Stimulated activated CD8-positive, alpha-beta memory T cell treated with anti-CD3 and anti-CD28 coated beads, Interleukin-4, amount 100 ng/mL, for 1 hour (primary cell): ENCODE measurements at regions not wholly inside any gene's neighbourhood (a gene's known extent, or its start where the extent isn't known, plus 50 kb on each side); places are given as distances from the start of the nearest gene placed in this dataset.

Experiments used
- DNase-seq, 2 donors: peaks; one replicate each; pipeline ENCODE4 v3.0.0-alpha.2; 2020; ENCODE audit warnings: low read depth in 2 of 2, low spot score in 1 of 2

- no peak for DNase-seq
Observed at GRCh38 chr11:15690320-15690719, 575.6 kb downstream of the INSC start.

DNA sequence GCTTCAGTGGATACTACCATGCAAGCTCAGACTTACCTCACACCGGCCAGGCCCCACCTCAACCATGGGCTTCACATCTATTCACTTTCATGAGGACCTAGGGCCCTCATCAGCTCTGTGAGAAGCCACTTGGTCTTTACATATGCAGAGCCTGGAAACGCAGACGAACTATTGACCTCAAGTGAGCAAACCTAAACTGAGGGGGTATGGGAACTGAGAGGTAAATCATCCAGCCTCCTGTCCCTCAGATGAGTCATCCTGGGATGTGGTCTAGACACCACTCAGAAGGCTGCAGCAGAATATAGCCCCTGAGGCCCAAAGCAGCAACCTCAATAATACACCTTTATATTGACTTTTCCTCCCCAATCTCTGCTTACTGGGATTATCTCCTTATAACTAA lies 578.0 kb downstream of the INSC start:
- no peak for DNase-seq

DNA sequence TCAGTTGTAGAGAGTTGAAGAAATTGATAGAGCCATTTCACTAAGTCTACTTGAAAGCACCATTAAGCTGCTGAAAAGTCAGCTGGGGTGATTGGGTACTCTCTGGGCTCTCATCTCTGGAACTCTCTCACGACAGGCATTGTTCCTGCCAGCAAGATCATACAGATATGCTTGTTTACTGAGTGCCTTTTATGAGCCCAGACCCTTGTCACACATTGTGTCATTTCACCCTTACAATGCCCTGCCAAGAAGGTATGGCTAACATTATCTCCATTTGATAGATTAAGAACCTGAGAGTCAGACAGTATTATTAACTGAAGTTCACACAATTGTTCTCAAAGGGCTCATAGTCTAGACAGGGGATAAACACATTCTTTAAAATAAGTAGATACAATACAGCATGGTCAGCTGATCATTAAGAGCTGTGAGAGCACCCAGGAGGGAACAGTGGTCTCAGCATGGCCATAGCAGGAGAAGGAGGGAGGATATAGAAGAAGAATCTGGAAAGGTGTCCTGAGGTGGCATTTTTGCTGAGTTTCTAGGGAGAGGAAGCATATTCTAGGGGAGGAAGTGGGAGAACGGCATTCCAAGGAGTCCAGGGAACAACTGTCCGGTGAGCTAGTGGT lies 580.5 kb downstream of the INSC start:
- no peak for DNase-seq

DNA sequence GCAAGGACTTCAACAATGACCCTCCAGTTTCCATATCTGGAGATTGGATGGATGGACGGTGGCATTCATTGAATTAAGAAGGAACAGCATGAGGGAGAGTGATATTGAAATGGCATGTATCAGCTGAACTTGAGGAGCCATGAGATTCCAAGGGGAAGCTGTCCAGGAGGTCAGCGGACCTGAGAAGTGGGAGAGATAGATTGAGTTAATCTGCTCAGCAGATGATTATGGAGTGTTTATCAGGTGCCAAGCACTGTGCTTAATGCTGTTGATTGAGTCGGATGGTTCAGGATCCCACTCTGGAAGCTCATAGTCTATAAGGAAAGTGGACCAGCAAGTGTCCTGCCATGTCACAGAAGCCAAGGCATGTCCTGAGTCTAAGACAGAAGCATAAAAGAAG lies 581.3 kb downstream of the INSC start:
- DNase-seq = no peak

DNA sequence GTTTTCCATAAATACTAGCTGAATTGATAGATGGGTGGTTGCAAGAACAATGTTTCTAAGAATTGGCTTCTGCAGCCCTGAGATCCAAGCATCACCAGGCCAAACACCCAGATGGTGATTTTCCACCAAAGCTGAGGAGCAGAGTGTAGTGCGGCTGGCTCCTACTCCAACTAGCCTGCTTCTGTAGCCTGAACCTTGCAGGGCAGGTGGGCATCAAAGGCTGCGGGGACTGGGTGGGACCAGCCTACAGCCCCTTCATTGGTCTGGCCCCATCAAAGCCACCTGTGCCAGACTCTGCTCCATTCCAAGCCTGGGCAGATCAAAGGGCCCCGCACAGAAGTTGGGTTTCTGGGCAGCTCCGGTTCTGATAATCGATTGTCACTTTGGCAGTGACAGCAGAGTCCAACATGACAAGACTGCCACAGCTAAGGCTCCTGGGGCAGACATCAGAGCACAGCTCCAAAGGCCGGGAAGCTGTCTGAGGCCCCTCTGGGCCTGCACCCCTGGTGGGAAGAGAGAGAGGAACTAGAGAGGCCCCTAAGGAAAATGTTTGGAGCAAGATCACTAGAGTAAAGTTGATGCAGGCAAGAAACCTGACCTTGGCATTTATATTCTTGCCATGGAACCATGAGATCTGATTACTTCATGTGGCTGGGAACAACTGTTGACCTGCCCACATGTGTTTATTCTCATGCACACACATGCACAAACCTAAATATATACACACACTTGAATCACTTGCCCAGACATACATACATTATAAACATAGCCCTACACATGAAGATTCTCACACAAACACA lies 582.9 kb downstream of the INSC start:
- DNase-seq = no peak

DNA sequence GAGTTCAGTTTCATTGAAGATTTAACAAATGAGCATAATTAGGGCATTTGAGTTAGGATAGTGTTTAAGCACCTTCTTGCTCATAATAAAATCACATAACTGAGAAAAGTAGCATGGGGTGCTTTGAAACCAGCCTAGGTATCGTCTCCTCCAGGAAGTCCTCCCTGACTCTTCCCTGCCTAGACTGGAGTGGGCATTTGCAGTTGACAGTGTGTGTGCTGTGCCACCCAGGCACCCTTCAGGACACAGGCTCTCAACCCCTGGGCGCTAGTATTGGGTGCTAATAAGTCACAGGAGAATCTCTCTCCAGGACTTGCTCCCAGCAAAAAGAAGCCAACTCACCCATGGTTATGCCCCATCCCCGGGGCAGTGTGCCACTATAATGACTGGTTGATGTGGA lies 584.1 kb downstream of the INSC start:
- DNase-seq = no peak

GRCh38 chr11:15699978-15700377 lies 585.3 kb downstream of the INSC start:
- DNase-seq = no peak

- DNase-seq = no peak
Observed at GRCh38 chr11:15700456-15700855, 585.7 kb downstream of the INSC start.

GRCh38 chr11:15704064-15704463 lies 589.3 kb downstream of the INSC start:
- no peak for DNase-seq

DNA sequence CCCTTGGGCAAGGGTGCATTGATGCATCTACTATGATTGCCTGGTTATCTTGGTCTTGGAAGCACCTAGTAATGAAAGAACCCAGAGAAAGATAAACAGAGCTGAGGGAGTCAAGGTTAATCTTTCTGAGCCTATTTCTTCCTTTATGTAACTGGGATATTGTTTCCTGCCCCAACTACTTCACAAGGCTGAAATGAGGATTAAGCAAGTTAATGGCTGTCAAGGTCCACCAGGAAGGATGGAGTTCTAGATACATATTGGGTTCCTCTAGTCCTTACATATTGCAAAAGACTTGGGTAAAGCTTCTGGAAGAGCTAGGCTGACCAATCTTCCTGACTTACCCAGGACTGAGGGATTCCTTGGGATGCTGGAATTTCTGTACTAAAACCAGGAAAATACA lies 589.8 kb downstream of the INSC start:
- DNase-seq = no peak

DNA sequence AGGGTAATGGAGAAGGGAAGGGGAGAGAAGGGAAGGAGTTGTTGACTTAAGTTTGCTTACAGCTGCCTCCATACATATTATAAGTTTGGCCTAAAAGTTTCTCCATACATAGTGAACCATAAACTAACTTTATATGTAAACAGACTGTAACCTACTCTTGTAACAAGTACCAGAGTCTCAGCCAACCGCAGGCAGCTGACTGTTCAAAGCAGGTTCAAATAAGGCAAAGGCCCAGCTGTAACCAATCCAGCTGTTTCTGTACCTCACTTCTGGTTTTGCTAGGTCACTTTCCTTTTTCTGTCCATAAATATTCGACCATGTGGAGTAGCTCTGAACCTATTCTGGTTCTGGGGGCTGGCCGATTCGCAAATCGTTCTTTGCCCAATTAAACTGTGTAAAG lies 591.2 kb downstream of the INSC start:
- DNase-seq = no peak

- DNase-seq = no peak
Observed at GRCh38 chr11:15707194-15707593, 592.5 kb downstream of the INSC start.

DNA sequence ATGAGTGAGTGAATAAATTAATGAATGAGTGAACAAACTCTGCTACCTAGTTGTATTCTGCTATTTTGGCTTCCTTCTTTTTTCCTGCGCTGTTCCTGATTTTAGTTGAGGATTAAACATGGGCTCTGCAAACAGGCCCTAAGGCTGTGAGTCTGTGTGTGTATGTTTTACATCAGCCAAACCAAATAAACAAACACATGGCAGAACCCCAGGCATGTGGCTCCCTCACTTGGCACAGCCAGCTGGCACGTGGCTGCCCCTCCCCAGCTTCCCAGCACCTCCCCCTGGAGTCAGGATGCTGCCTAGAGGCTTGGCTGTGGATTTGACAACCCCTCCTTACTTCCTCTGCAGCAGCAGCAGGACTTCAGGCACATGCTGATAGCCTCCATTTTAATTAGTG lies 593.2 kb downstream of the INSC start:
- DNase-seq = no peak

DNA sequence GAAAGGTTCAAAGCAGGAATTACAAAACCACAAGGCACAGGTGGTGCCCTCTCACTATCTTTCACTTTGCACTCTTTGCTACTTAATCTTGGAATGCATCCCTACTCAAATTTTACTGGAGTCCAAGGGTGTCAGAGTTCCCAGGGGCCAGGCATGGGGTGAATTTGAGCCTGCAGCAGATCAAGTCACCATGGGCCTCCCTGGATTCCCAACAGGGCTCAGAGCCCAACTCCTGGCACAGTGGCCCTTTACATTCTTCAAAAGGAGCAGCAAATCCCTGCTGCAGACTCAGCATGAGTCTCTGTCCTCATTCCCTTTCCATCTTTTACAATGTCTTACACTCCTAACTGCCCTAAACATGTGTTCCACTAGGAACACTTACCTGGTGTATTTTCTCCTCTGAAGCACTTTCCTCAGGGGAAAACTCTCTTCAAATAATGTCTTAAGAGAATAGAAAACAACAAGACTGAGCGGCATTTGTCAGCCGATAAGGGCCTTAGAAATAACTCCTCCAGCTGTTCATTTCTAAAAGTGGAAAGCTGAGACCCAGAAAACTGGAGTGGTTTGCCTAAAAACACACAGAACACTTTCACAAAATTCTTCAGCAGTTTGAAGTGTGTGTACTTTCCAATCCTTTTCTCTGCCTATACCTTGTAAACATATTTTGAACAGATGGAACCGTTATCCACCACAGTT lies 596.0 kb downstream of the INSC start:
- DNase-seq = no peak

DNA sequence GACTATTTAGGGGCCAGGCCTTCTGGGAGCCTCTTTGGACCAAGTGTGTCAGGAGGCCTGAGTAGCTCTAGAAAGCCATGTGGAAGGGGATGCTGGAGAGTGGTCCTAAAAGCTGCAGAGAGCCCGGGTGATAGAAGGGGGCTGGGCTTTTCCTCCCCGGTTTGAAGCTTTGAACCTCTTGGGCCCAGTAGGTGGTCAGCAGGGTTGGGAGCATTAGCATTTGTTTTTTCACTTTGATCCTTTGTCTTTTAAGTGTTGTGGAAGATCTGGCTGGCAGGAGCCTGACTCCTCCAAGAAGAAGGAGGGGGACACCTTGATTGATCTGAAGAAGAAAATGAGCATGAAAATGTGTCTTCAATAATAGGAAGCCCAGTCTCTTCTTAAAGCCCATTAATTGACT lies 596.6 kb downstream of the INSC start:
- no peak for DNase-seq

- DNase-seq = no peak
Observed at GRCh38 chr11:15714641-15715399, 600.1 kb downstream of the INSC start.

DNA sequence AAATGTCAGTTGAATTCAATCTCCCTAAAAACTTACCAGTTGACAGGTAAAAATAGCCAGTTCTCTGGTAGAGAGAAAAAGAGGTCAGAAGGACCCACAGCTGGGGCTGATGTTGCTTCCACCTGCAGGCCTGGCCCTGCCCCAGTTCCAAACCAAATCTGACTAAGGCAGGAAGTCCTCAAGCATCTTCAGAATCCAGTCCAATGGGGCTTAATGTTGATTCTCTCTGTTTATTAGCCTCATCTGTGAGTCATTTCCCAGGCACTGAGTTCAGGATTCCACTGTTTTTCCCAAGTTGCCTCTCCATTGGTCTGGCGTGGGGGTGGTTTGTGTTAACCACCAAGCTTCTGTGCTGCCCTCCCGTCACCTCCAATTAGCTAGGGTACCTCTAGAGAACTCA lies 601.8 kb downstream of the INSC start:
- DNase-seq = no peak

- no peak for DNase-seq
Observed at GRCh38 chr11:15720460-15720859, 605.7 kb downstream of the INSC start.

DNA sequence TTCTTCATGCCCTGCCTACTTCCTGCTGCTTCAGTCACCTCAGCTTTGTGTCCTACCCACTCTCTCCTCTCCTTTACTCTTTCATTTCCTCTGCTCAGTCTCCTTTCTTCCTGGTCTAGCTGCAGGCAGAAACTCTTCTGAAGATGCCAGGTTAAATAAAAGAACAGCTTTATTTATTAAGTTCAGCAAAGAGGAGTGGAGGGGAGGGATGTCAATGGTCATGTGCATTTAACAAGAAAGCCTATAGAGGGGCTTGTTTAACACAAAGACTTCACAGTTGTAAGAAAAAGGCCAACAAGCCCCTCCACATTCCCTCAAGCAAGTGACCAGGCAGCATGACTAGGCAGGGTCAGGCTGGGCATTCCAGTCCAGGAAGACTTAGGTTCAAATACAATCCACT lies 609.2 kb downstream of the INSC start:
- no peak for DNase-seq

DNA sequence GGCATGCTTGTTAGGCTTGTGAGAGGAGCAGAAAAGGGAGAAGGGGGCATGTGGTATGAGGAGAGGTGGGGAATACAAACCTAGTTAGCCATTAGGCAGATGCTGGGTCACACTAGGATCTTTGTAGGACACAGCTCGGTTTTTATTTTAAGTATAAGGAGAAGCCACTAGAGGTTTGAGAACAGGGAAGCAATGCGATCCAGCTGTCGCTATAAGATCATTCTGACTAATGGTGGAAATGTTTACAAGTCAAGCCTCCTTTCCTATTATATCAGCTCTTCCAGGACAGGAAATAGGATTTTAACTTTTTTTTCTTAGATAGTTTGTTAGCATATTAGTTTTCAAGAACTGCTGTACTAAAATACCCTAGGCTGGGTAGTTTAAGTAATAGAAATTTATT lies 609.9 kb downstream of the INSC start:
- DNase-seq = no peak

- DNase-seq = no peak
Observed at GRCh38 chr11:15725246-15725645, 610.5 kb downstream of the INSC start.
